Sigmoid colon (tissue), 6 donors: ENCODE measurements at regions not wholly inside any gene's neighbourhood (a gene's known extent, or its start where the extent isn't known, plus 50 kb on each side); places are given as distances from the start of the nearest gene placed in this dataset.

ENCODE experiments used
- DNase-seq: peaks from one replicate; pipeline ENCODE4 v3.0.0-alpha.2; 2019
- H3K27ac ChIP-seq, 4 donors: fragments of 200-600 bp; sonication (generic); one replicate each; pipeline ENCODE4 v1.5.1; 2016 to 2019; ENCODE audit warnings: mild to moderate bottlenecking in 1 of 4
- H3K27me3 ChIP-seq, 3 donors: fragments of 200-600 bp; sonication (generic); one replicate each; pipeline ENCODE4 v1.5.1; 2019; ENCODE audit warnings: mild to moderate bottlenecking in 1 of 3
- H3K36me3 ChIP-seq, 4 donors: fragments of 200-600 bp; sonication (generic); one replicate each; pipeline ENCODE4 v1.5.1; 2016 to 2019
- H3K4me1 ChIP-seq, 4 donors: fragments of 200-600 bp; sonication (generic); one replicate each; pipeline ENCODE4 v1.5.1; 2017 to 2019
- H3K4me3 ChIP-seq, 4 donors: fragments of 200-600 bp; sonication (generic); one replicate each; pipeline ENCODE4 v1.5.1; 2017 to 2019; ENCODE audit warnings: mild to moderate bottlenecking in 2 of 4, moderate library complexity in 1 of 4
- H3K9me3 ChIP-seq, 4 donors: fragments of 200-600 bp in 3 of 4; sonication (generic) in 3 of 4; one replicate each; pipeline versions ENCODE4 v1.5.1 to v1.6.1; 2013 to 2019
- CTCF ChIP-seq, 4 experiments: fragments of 450-650 bp in 3 of 4; fragments of 200-600 bp in 1 of 4; IDR thresholded peaks; one replicate each; pipeline ENCODE4 v1.5.1; 2016 to 2019; ENCODE audit warnings: antibody characterized with exemption in 4 of 4, mild to moderate bottlenecking in 3 of 4, moderate library complexity in 2 of 4
- EP300 ChIP-seq, 4 donors: sonication (generic); formaldehyde crosslinking; IDR thresholded peaks; one replicate each; pipeline ENCODE4 v1.6.1; 2017; ENCODE audit warnings: antibody characterized with exemption in 4 of 4
- POLR2A ChIP-seq, 2 donors: fragments of 450-650 bp; IDR thresholded peaks; one replicate each; pipeline ENCODE4 v1.6.1; 2016; ENCODE audit warnings: antibody characterized with exemption in 2 of 2, mild to moderate bottlenecking in 2 of 2, moderate library complexity in 2 of 2
- POLR2AphosphoS5 ChIP-seq, 4 donors: sonication (generic); formaldehyde crosslinking; IDR thresholded peaks; one replicate each; pipeline ENCODE4 v1.6.1; 2017; ENCODE audit warnings: antibody characterized with exemption in 4 of 4
- WGBS, 2 donors: extraction: QIAGEN DNeasy Blood & Tissue Kit; methylation state at CpG; one replicate each; pipeline ENCODE4 v1.1.7; 2013; 5-methylcytosine and 5-hydroxymethylcytosine counted together
- intact Hi-C: fragments of 100-400 bp; cut with DNase I; formaldehyde crosslinking; loops from one replicate; pipeline ENCODE4 v1.15.1; 2023
- donor health status: healthy with polysubstance abuse.
- donor health status: healthy.

- Histone ChIP-seq H3K27me3 (no peaks in the 10 kb centered on the region), H3K36me3 (no peaks in the 10 kb centered on the region), H3K27ac (no peak overlapping the region), H3K4me1 (peaks cover 0 to 6% (median 0%) of the 10 kb centered on the region in 4 donors), H3K9me3 (peaks cover 0 to 3% (median under 1%) of the 10 kb centered on the region in 4 donors), H3K4me3 (no peak overlapping the region)
- TF ChIP-seq POLR2A (IDR thresholded peaks at IDR 0.05) (no peak), CTCF (IDR thresholded peaks at IDR 0.05) (no peak), POLR2AphosphoS5 (IDR thresholded peaks at IDR 0.05) (no peak), EP300 (IDR thresholded peaks at IDR 0.05) (no peak)
- intact Hi-C loops, result no loop called here
- no peak for DNase-seq
- 90 to 97% methylated on average over 2 of the region's 2 CpGs for WGBS, 2 donors
Measured at GRCh38 chr3:106328224-106328623, 459.4 kb upstream of the CBLB start.

- Histone ChIP-seq H3K36me3 (no peaks in the 10 kb centered on the region), H3K4me1 (peaks cover 0 to 6% (median 0%) of the 10 kb centered on the region in 4 donors), H3K27me3 (no peaks in the 10 kb centered on the region), H3K9me3 (peaks cover 0 to under 1% (median 0%) of the 10 kb centered on the region in 4 donors), H3K4me3 (no peak overlapping the region), H3K27ac (no peak overlapping the region)
- 68 to 77% methylated on average over 3 of the region's 3 CpGs for WGBS, 2 donors
- intact Hi-C loops, result no loop called here
- no peak for TF ChIP-seq POLR2AphosphoS5 (IDR thresholded peaks at IDR 0.05)
- TF ChIP-seq CTCF (IDR thresholded peaks at IDR 0.05), result no peak
- TF ChIP-seq POLR2A (IDR thresholded peaks at IDR 0.05), result no peak
- TF ChIP-seq EP300 (IDR thresholded peaks at IDR 0.05), result no peak
- no peak for DNase-seq
Measured at GRCh38 chr3:106329521-106329920, 460.7 kb upstream of the CBLB start.

- DNase-seq, result no peak
- intact Hi-C loops, result no loop called here
- Histone ChIP-seq H3K9me3 (no peaks in the 10 kb centered on the region), H3K27me3 (no peaks in the 10 kb centered on the region), H3K27ac (no peak overlapping the region), H3K4me1 (peaks cover 0 to 6% (median 0%) of the 10 kb centered on the region in 4 donors), H3K36me3 (no peaks in the 10 kb centered on the region), H3K4me3 (no peak overlapping the region)
- TF ChIP-seq CTCF (IDR thresholded peaks at IDR 0.05) (no peak), POLR2A (IDR thresholded peaks at IDR 0.05) (no peak), POLR2AphosphoS5 (IDR thresholded peaks at IDR 0.05) (no peak), EP300 (IDR thresholded peaks at IDR 0.05) (no peak)
Measured at GRCh38 chr3:106331636-106332035, 462.8 kb upstream of the CBLB start.

GRCh38 chr3:106332129-106332528 lies 463.3 kb upstream of the CBLB start:
- H3K4me1 ChIP-seq, result peaks cover 0 to 5% (median 0%) of the 10 kb centered on the region in 4 donors
- intact Hi-C loops, result no loop called here
- no peaks in the 10 kb centered on the region for H3K27me3 ChIP-seq
- no peak for TF ChIP-seq EP300 (IDR thresholded peaks at IDR 0.05)
- no peak for TF ChIP-seq POLR2AphosphoS5 (IDR thresholded peaks at IDR 0.05)
- no peak for DNase-seq
- no peak overlapping the region for H3K27ac ChIP-seq
- no peaks in the 10 kb centered on the region for H3K9me3 ChIP-seq
- 92% methylated on average over 1 of the region's 1 CpG for WGBS, 2 donors
- H3K4me3 ChIP-seq, result no peak overlapping the region
- no peaks in the 10 kb centered on the region for H3K36me3 ChIP-seq

- Histone ChIP-seq H3K27ac (no peak overlapping the region), H3K9me3 (no peaks in the 10 kb centered on the region), H3K4me1 (no peaks in the 10 kb centered on the region), H3K27me3 (no peaks in the 10 kb centered on the region), H3K36me3 (no peaks in the 10 kb centered on the region), H3K4me3 (no peak overlapping the region)
- intact Hi-C loops, result no loop called here
- DNase-seq, result no peak
- TF ChIP-seq POLR2AphosphoS5 (IDR thresholded peaks at IDR 0.05), result no peak
- TF ChIP-seq EP300 (IDR thresholded peaks at IDR 0.05), result no peak
- TF ChIP-seq CTCF (IDR thresholded peaks at IDR 0.05), result no peak
- TF ChIP-seq POLR2A (IDR thresholded peaks at IDR 0.05), result no peak
- WGBS, 2 donors, result 69 to 84% methylated on average over 2 of the region's 2 CpGs
Measured at GRCh38 chr3:106332884-106333283, 464.1 kb upstream of the CBLB start.
